Activated CD4-positive, alpha-beta T cell treated with anti-CD3 and anti-CD28 coated beads, Interleukin-10, Interleukin-2, amounts not matched to agents 100 ng/mL and 50 ng/mL, durations not matched to agents 16 hours and 8 hours (primary cell): ENCODE measurements at regions not wholly inside any gene's neighbourhood (a gene's known extent, or its start where the extent isn't known, plus 50 kb on each side); places are given as distances from the start of the nearest gene placed in this dataset.
"Not testable (repeated sequence)": the region's sequence is repeated elsewhere in the genome, so short reads cannot be mapped to it uniquely, and the experiment has no call there.

ENCODE experiments used
- DNase-seq: peaks from one replicate; pipeline ENCODE4 v3.0.0-alpha.2; 2020

GRCh38 chr10:21403256-21404015 is 122.0 kb downstream of the SKIDA1 start:
- no peak for DNase-seq

GRCh38 chr10:21402606-21403083 is 122.8 kb downstream of the SKIDA1 start:
- no peak for DNase-seq

GRCh38 chr10:21401196-21401595 is 124.3 kb downstream of the SKIDA1 start:
- DNase-seq, result no peak

- DNase-seq, result no peak
These were observed 126.0 kb downstream of the SKIDA1 start for GRCh38 chr10:21399392-21400035.

GRCh38 chr10:21398563-21399231 is 126.8 kb downstream of the SKIDA1 start:
- no peak for DNase-seq

GRCh38 chr10:21396889-21397288 is 128.6 kb downstream of the SKIDA1 start:
- DNase-seq, result no peak

GRCh38 chr10:21393931-21394330 is 131.6 kb downstream of the SKIDA1 start:
- no peak for DNase-seq

- no peak for DNase-seq
These were observed 136.9 kb downstream of the SKIDA1 start for GRCh38 chr10:21388589-21388988.

GRCh38 chr10:21387868-21388267 is 137.6 kb downstream of the SKIDA1 start:
- DNase-seq, result no peak

- DNase-seq, result no peak
These were observed 139.4 kb downstream of the SKIDA1 start for GRCh38 chr10:21385996-21386585.

GRCh38 chr10:21385536-21385935 is 139.9 kb downstream of the SKIDA1 start:
- no peak for DNase-seq

- peak; percentile 6 for DNase-seq
These were observed 146.3 kb downstream of the SKIDA1 start for GRCh38 chr10:21379143-21379542.

GRCh38 chr10:21375274-21375673 is 150.2 kb downstream of the SKIDA1 start:
- not testable (repeated sequence) for DNase-seq

- not testable (repeated sequence) for DNase-seq
These were observed 151.6 kb downstream of the SKIDA1 start for GRCh38 chr10:21373881-21374280.

GRCh38 chr10:21372651-21373410 is 152.7 kb downstream of the SKIDA1 start:
- peak; percentile 36 for DNase-seq

GRCh38 chr10:21369697-21370096 is 155.8 kb downstream of the SKIDA1 start:
- DNase-seq, result no peak

GRCh38 chr10:21368728-21369425 is 156.6 kb downstream of the SKIDA1 start:
- DNase-seq, result no peak

GRCh38 chr10:21368022-21368582 is 157.4 kb downstream of the SKIDA1 start:
- no peak for DNase-seq

GRCh38 chr10:21366108-21366507 is 159.4 kb downstream of the SKIDA1 start:
- not testable (repeated sequence) for DNase-seq

- DNase-seq, result no peak
These were observed 161.0 kb downstream of the SKIDA1 start for GRCh38 chr10:21364196-21365114.

- no peak for DNase-seq
These were observed 161.8 kb downstream of the SKIDA1 start for GRCh38 chr10:21363731-21364104.
